Esophagus muscularis mucosa (tissue), 4 donors: ENCODE measurements at regions not wholly inside any gene's neighbourhood (a gene's known extent, or its start where the extent isn't known, plus 50 kb on each side); places are given as distances from the start of the nearest gene placed in this dataset.

Source experiments
- DNase-seq: peaks from one replicate; pipeline ENCODE4 v3.0.0-alpha.2; 2017; ENCODE audit errors: extremely low spot score
- H3K27ac ChIP-seq, 4 donors: fragments of 200-600 bp; sonication (generic); replicated peaks in 1 of 4; 1 replicate in 3 of 4; 2 replicates in 1 of 4; pipeline ENCODE4 v1.5.1; 2016 to 2019; ENCODE audit warnings: mild to moderate bottlenecking in 1 of 4
- H3K27me3 ChIP-seq, 4 donors: fragments of 200-600 bp; sonication (generic); one replicate each; pipeline versions ENCODE4 v1.5.1 to v1.6.0; 2016 to 2019
- H3K36me3 ChIP-seq, 4 donors: fragments of 200-600 bp; sonication (generic); one replicate each; pipeline ENCODE4 v1.5.1; 2016 to 2019
- H3K4me1 ChIP-seq, 4 donors: fragments of 200-600 bp; sonication (generic); one replicate each; pipeline ENCODE4 v1.5.1; 2016 to 2019
- H3K4me3 ChIP-seq, 4 donors: fragments of 200-600 bp; sonication (generic); 1 replicate in 2 of 4; 2 replicates in 2 of 4; pipeline ENCODE4 v1.5.1; 2016 to 2019; ENCODE audit warnings: mild to moderate bottlenecking in 4 of 4, moderate library complexity in 1 of 4
- H3K9me3 ChIP-seq, 4 donors: fragments of 200-600 bp; sonication (generic); 1 replicate in 3 of 4; 2 replicates in 1 of 4; pipeline ENCODE4 v1.5.1; 2016 to 2019
- EP300 ChIP-seq: sonication (generic); formaldehyde crosslinking; IDR thresholded peaks from one replicate; pipeline ENCODE4 v1.6.1; 2017; ENCODE audit warnings: antibody characterized with exemption
- POLR2A ChIP-seq: fragments of 450-650 bp; IDR thresholded peaks from one replicate; pipeline ENCODE4 v1.6.1; 2017; ENCODE audit warnings: antibody characterized with exemption, moderate library complexity, mild to moderate bottlenecking, low read depth
- POLR2AphosphoS5 ChIP-seq, 2 donors: sonication (generic); formaldehyde crosslinking; IDR thresholded peaks; one replicate each; pipeline ENCODE4 v1.6.1; 2017; ENCODE audit warnings: antibody characterized with exemption in 2 of 2
- whole genome bisulfite sequencing: methylation state at CpG from one replicate; pipeline ENCODE4 v1.1.5; 2018; 5-methylcytosine and 5-hydroxymethylcytosine counted together
- intact Hi-C: fragments of 100-400 bp; cut with DNase I; formaldehyde crosslinking; loops from one replicate; pipeline ENCODE4 v1.15.1; 2023
- TF ChIP-seq, protein P1 (sequence below), 3 experiments: fragments of 200-600 bp in 2 of 3; fragments of 450-650 bp in 1 of 3; sonication (generic) in 2 of 3; IDR thresholded peaks; one replicate each; pipeline ENCODE4 v1.5.1; 2017 to 2019; ENCODE audit warnings: antibody characterized with exemption in 3 of 3, mild to moderate bottlenecking in 2 of 3, moderate library complexity in 1 of 3

DNA sequence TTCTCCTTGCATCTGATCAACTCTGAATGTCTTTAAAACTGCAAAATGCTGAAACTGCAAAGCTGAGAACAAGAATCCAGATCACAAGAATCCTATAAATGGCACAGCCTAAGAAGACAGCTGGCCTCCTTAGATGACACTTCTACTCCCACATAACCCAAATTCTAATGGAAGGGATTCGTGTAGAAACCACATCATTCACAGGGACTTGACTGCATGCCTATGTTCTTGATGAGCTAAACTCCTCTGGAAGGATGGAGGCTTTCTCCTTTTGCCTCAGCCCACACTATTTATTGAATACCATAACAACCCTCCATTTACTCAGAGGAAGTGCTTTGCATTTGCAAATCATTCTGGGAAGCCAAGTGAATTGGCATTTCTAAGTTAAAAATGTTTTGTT, 252.5 kb upstream of the VWC2 start:
- Histone ChIP-seq H3K9me3 (no peaks in the 10 kb centered on the region), H3K4me3 (no peak overlapping the region), H3K27ac (no peak overlapping the region), H3K4me1 (no peaks in the 10 kb centered on the region), H3K36me3 (no peaks in the 10 kb centered on the region), H3K27me3 (no peaks in the 10 kb centered on the region)
- TF ChIP-seq POLR2AphosphoS5 (IDR thresholded peaks at IDR 0.05): no peak
- TF ChIP-seq, protein P1, sequence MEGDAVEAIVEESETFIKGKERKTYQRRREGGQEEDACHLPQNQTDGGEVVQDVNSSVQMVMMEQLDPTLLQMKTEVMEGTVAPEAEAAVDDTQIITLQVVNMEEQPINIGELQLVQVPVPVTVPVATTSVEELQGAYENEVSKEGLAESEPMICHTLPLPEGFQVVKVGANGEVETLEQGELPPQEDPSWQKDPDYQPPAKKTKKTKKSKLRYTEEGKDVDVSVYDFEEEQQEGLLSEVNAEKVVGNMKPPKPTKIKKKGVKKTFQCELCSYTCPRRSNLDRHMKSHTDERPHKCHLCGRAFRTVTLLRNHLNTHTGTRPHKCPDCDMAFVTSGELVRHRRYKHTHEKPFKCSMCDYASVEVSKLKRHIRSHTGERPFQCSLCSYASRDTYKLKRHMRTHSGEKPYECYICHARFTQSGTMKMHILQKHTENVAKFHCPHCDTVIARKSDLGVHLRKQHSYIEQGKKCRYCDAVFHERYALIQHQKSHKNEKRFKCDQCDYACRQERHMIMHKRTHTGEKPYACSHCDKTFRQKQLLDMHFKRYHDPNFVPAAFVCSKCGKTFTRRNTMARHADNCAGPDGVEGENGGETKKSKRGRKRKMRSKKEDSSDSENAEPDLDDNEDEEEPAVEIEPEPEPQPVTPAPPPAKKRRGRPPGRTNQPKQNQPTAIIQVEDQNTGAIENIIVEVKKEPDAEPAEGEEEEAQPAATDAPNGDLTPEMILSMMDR (IDR thresholded peaks at IDR 0.05): no peak
- no peak for TF ChIP-seq POLR2A
- intact Hi-C loops: no loop called here
- WGBS: 14% methylated on average over 1 of the region's 1 CpG
- DNase-seq: no peak

DNA sequence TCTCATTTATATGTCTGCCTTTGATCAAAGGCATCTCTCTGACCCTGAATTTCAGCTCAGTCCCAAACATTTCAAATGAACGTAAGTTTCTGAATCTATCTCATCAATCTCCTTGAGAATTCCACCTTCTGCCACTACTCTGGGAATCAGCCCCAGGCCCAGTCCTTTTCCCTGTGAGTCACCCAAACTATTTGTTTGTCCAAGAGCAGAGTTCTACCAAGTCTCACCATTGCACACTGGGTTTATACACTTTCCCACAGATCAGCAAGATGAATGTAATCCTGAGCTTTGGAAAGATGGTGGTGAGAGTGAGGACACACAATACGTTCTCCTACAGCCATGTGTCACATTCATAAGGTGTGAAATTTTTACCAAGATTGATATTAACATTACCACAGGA, 251.3 kb upstream of the VWC2 start:
- H3K27me3 ChIP-seq: no peaks in the 10 kb centered on the region
- H3K4me1 ChIP-seq: no peaks in the 10 kb centered on the region
- H3K36me3 ChIP-seq: no peaks in the 10 kb centered on the region
- H3K4me3 ChIP-seq: no peak overlapping the region
- no peak for TF ChIP-seq EP300
- TF ChIP-seq POLR2AphosphoS5 (IDR thresholded peaks at IDR 0.05): no peak
- no peak for TF ChIP-seq POLR2A
- TF ChIP-seq, protein P1 (IDR thresholded peaks at IDR 0.05): no peak
- DNase-seq: no peak
- H3K9me3 ChIP-seq: no peaks in the 10 kb centered on the region
- no peak overlapping the region for H3K27ac ChIP-seq
- intact Hi-C loops: no loop called here
- WGBS: 27% methylated on average over 2 of the region's 2 CpGs

DNA sequence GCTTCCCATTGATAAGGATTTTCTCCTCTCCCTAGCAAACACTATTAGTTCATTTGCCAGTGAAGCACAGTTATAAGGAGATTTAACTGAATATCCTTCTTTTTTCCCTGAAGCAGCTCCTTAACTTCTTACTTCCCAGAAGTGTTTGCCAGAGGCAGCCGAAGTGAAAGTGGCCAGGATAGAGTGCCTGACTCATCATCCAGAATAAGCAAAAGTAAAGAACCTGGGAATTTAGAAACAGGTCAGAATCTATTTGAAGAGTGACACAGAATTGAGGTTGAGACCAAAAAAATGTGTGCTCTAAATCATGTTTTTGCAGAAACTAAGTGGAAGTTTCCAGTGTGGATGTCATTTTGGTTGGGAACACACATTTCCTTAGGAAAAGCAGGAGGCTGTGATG, 249.6 kb upstream of the VWC2 start:
- Histone ChIP-seq H3K9me3 (no peaks in the 10 kb centered on the region), H3K27ac (no peak overlapping the region), H3K27me3 (no peaks in the 10 kb centered on the region), H3K4me1 (no peaks in the 10 kb centered on the region), H3K4me3 (no peak overlapping the region), H3K36me3 (no peaks in the 10 kb centered on the region)
- no peak for DNase-seq
- no peak for TF ChIP-seq POLR2AphosphoS5 (IDR thresholded peaks at IDR 0.05)
- TF ChIP-seq, protein P1 (IDR thresholded peaks at IDR 0.05): no peak
- TF ChIP-seq POLR2A: no peak
- no peak for TF ChIP-seq EP300
- intact Hi-C loops: no loop called here
- 75% methylated on average over 1 of the region's 1 CpG for WGBS

DNA sequence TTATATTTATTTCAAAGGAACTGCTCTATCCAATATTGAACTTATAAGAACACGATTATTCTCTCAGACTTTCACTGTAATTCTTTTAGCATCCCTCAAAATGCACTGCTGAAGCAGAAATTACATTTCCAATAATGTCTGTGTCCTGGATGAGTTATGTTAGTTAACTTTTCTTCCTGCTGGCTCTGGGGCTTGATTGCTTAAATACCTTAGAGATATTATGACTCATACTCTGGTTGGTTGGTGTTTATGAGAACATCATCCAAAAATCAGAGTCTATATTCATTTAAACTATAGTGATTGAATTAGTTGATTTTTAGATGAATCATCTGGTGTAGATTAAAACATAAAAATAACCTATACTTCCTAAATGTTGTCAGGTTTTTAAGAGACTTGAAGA, 246.3 kb upstream of the VWC2 start:
- Histone ChIP-seq H3K27me3 (no peaks in the 10 kb centered on the region), H3K4me1 (no peaks in the 10 kb centered on the region), H3K9me3 (no peaks in the 10 kb centered on the region), H3K4me3 (no peak overlapping the region), H3K36me3 (no peaks in the 10 kb centered on the region), H3K27ac (no peak overlapping the region)
- WGBS: 73% methylated on average over 1 of the region's 1 CpG
- intact Hi-C loops: no loop called here
- TF ChIP-seq, protein P1 (IDR thresholded peaks at IDR 0.05): no peak
- TF ChIP-seq EP300 (no peak), POLR2AphosphoS5 (IDR thresholded peaks at IDR 0.05) (no peak), POLR2A (no peak)
- no peak for DNase-seq

DNA sequence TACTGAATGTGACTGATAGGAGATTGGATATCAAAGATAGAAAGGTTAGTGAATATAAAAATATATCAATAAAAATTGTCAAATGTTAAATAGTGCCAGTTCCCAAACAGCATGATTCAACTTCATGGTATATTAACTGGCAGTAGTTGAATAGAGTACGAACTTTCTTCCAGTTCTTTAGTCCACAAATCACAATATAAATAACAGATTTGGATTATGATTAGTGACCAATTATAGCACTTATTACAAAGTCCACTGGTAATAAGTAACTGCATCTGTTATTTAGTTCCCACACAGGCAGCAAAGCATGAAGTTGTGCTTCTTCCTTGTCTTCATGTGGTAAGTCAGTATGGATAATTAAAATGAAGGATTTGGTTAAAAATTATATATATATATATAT, 243.0 kb upstream of the VWC2 start:
- intact Hi-C loops: no loop called here

More for the DNA sequence above, 243.0 kb upstream of the VWC2 start:
- no peak for DNase-seq
- H3K4me1 ChIP-seq: no peaks in the 10 kb centered on the region
- H3K9me3 ChIP-seq: peaks cover 0 to 4% (median 0%) of the 10 kb centered on the region in 4 donors
- H3K27ac ChIP-seq: no peak overlapping the region
- H3K4me3 ChIP-seq: no peak overlapping the region
- TF ChIP-seq, protein P1 (IDR thresholded peaks at IDR 0.05): no peak
- no peak for TF ChIP-seq POLR2AphosphoS5 (IDR thresholded peaks at IDR 0.05)
- TF ChIP-seq POLR2A: no peak
- no peak for TF ChIP-seq EP300
- no peaks in the 10 kb centered on the region for H3K27me3 ChIP-seq
- 79% methylated on average over 1 of the region's 1 CpG for WGBS
- no peaks in the 10 kb centered on the region for H3K36me3 ChIP-seq
